GM21423 (cell line): ENCODE measurements at regions not wholly inside any gene's neighbourhood (a gene's known extent, or its start where the extent isn't known, plus 50 kb on each side); places are given as distances from the start of the nearest gene placed in this dataset.

ENCODE experiments used
- ATAC-seq: cut with Tn5 transposase; IDR thresholded peaks from one replicate; pipeline ENCODE4 v1.9.1; 2021; ENCODE audit warnings: mild to moderate bottlenecking, moderate library complexity; ENCODE audit not compliant: unreplicated experiment

GRCh38 chr12:125267114-125267513, 201.9 kb downstream of the AACS start:
- ATAC-seq, result no peak

- no peak for ATAC-seq
Observed at GRCh38 chr12:125269276-125269675, 204.0 kb downstream of the AACS start.

GRCh38 chr12:125271892-125272291, 206.7 kb downstream of the AACS start:
- ATAC-seq, result no peak

GRCh38 chr12:125272383-125272933, 207.2 kb downstream of the AACS start:
- ATAC-seq, result no peak

GRCh38 chr12:125276567-125276966, 211.3 kb downstream of the AACS start:
- no peak for ATAC-seq

GRCh38 chr12:125280482-125281377, 215.5 kb downstream of the AACS start:
- no peak for ATAC-seq

- no peak for ATAC-seq
Observed at GRCh38 chr12:125282921-125283320, 217.7 kb downstream of the AACS start.

GRCh38 chr12:125283521-125283920, 218.3 kb downstream of the AACS start:
- no peak for ATAC-seq

- no peak for ATAC-seq
Observed at GRCh38 chr12:125284087-125284486, 218.9 kb downstream of the AACS start.

- no peak for ATAC-seq
Observed at GRCh38 chr12:125284945-125285685, 219.9 kb downstream of the AACS start.

- no peak for ATAC-seq
Observed at GRCh38 chr12:125286005-125286727, 220.9 kb downstream of the AACS start.

- peak; percentile 64 for ATAC-seq
Observed at GRCh38 chr12:125287155-125287847, 222.1 kb downstream of the AACS start.

- no peak for ATAC-seq
Observed at GRCh38 chr12:125288931-125289928, 224.0 kb downstream of the AACS start.

GRCh38 chr12:125289970-125290369, 224.7 kb downstream of the AACS start:
- ATAC-seq, result no peak

- ATAC-seq, result no peak
Observed at GRCh38 chr12:125292700-125293099, 227.5 kb downstream of the AACS start.

- no peak for ATAC-seq
Observed at GRCh38 chr12:125295550-125295949, 230.3 kb downstream of the AACS start.

GRCh38 chr12:125296701-125297100, 231.5 kb downstream of the AACS start:
- ATAC-seq, result no peak

- ATAC-seq, result no peak
Observed at GRCh38 chr12:125299840-125300239, 234.6 kb downstream of the AACS start.

- no peak for ATAC-seq
Observed at GRCh38 chr12:125300249-125300648, 235.0 kb downstream of the AACS start.
